Astrocyte (in vitro differentiated cells and primary cell): ENCODE measurements at regions not wholly inside any gene's neighbourhood (a gene's known extent, or its start where the extent isn't known, plus 50 kb on each side); places are given as distances from the start of the nearest gene placed in this dataset.

Experiments
- DNase-seq: peaks from one replicate; pipeline ENCODE4 v3.0.0-alpha.2; 2010; ENCODE audit warnings: low read depth
- FAIRE-seq: peaks from 2 replicates; lab custom pipeline; 2011; peaks lifted over from hg19 to GRCh38; lab: Jason Lieb, UNC
- H2AFZ ChIP-seq: 2 replicates; pipeline ENCODE4 v1.6.0; 2012; ENCODE audit warnings: low read depth, low read length, inconsistent platforms
- H3K27ac ChIP-seq: 2 replicates; pipeline ENCODE4 v1.5.1; 2011; ENCODE audit warnings: low read depth, low read length, inconsistent platforms
- H3K27me3 ChIP-seq: 2 replicates; pipeline ENCODE4 v1.6.0; 2011; ENCODE audit warnings: low read length, inconsistent platforms; ENCODE audit not compliant: insufficient read depth
- H3K36me3 ChIP-seq: 2 replicates; pipeline ENCODE4 v1.5.1; 2011; ENCODE audit warnings: low read length, inconsistent platforms; ENCODE audit not compliant: insufficient read depth
- H3K4me1 ChIP-seq: 2 replicates; pipeline ENCODE4 v1.5.1; 2011; ENCODE audit warnings: low read length, inconsistent platforms; ENCODE audit not compliant: insufficient read depth
- H3K4me2 ChIP-seq: 2 replicates; pipeline ENCODE4 v1.6.0; 2012; ENCODE audit warnings: low read length, inconsistent platforms
- H3K4me3 ChIP-seq: 2 replicates; pipeline ENCODE4 v1.5.1; 2011; ENCODE audit warnings: low read depth, mild to moderate bottlenecking, low read length, inconsistent platforms; ENCODE audit not compliant: insufficient read depth
- H3K79me2 ChIP-seq: 2 replicates; pipeline ENCODE4 v1.6.0; 2012; ENCODE audit warnings: mild to moderate bottlenecking, low read length, inconsistent platforms; ENCODE audit not compliant: insufficient read depth
- H3K9ac ChIP-seq: 2 replicates; pipeline ENCODE4 v1.6.0; 2012; ENCODE audit warnings: mild to moderate bottlenecking, low read length, inconsistent platforms
- H3K9me3 ChIP-seq: 2 replicates; pipeline ENCODE4 v1.5.1; 2012; ENCODE audit warnings: low read depth, mild to moderate bottlenecking, low read length, inconsistent platforms; ENCODE audit not compliant: insufficient read depth
- H4K20me1 ChIP-seq: 2 replicates; pipeline ENCODE4 v1.6.0; 2012; ENCODE audit warnings: low read length, inconsistent platforms; ENCODE audit not compliant: insufficient read depth
- H3K27ac Mint-ChIP-seq: one replicate; pipeline ENCODE4 v1.8.0; 2021; ENCODE audit warnings: mild to moderate bottlenecking, mixed read lengths; ENCODE audit not compliant: unreplicated experiment
- H3K27me3 Mint-ChIP-seq: one replicate; pipeline ENCODE4 v1.8.0; 2021; ENCODE audit warnings: low read depth, mixed read lengths; ENCODE audit not compliant: unreplicated experiment
- H3K36me3 Mint-ChIP-seq: one replicate; pipeline ENCODE4 v1.8.0; 2021; ENCODE audit warnings: low read depth, mixed read lengths; ENCODE audit not compliant: unreplicated experiment
- H3K4me1 Mint-ChIP-seq: one replicate; pipeline ENCODE4 v1.8.0; 2021; ENCODE audit warnings: low read depth, mixed read lengths; ENCODE audit not compliant: unreplicated experiment
- H3K4me3 Mint-ChIP-seq: one replicate; pipeline ENCODE4 v1.8.0; 2021; ENCODE audit warnings: mild to moderate bottlenecking, moderate library complexity, mixed read lengths; ENCODE audit not compliant: unreplicated experiment
- H3K9me3 Mint-ChIP-seq: one replicate; pipeline ENCODE4 v1.8.0; 2021; ENCODE audit warnings: mild to moderate bottlenecking, mixed read lengths; ENCODE audit not compliant: unreplicated experiment
- CTCF ChIP-seq: IDR thresholded peaks from 2 replicates; pipeline ENCODE4 v1.5.1; 2011; ENCODE audit warnings: low read depth, mild to moderate bottlenecking, inconsistent platforms, low read length, moderate library complexity; ENCODE audit not compliant: insufficient read depth
- EZH2 ChIP-seq: IDR thresholded peaks from 2 replicates; pipeline ENCODE4 v1.6.1; 2012; ENCODE audit warnings: mild to moderate bottlenecking, low read length, inconsistent platforms; ENCODE audit not compliant: insufficient read depth

- H3K79me2 ChIP-seq: peaks cover 79% of the 10 kb centered on the region
- Mint-ChIP-seq H3K4me1 (peaks cover 23% of the 10 kb centered on the region), H3K9me3 (peaks cover 2% of the 10 kb centered on the region), H3K27me3 (no peaks in the 10 kb centered on the region), H3K27ac (no peak overlapping the region), H3K36me3 (peaks cover 11% of the 10 kb centered on the region), H3K4me3 (no peak overlapping the region)
- no peak overlapping the region for H3K4me2 ChIP-seq
- FAIRE-seq (no peak), DNase-seq (no peak)
- H3K9me3 ChIP-seq: no peaks in the 10 kb centered on the region
- peaks cover 5% of the 10 kb centered on the region for H3K36me3 ChIP-seq
- H2AFZ ChIP-seq: no peak overlapping the region
- H3K9ac ChIP-seq: no peak overlapping the region
- H3K27me3 ChIP-seq: no peaks in the 10 kb centered on the region
- H3K4me1 ChIP-seq: peaks cover 45% of the 10 kb centered on the region
- H3K4me3 ChIP-seq: no peak overlapping the region
- no peak overlapping the region for H3K27ac ChIP-seq
- TF ChIP-seq EZH2: no peak
- no peak for TF ChIP-seq CTCF
- H4K20me1 ChIP-seq: peaks cover 67% of the 10 kb centered on the region
Observed at GRCh38 chr1:201701831-201702230, 127.1 kb upstream of the IPO9 start.

- Histone ChIP-seq H3K36me3 (peaks cover 5% of the 10 kb centered on the region), H3K27me3 (no peaks in the 10 kb centered on the region), H3K9me3 (no peaks in the 10 kb centered on the region), H3K4me2 (peak overlapping the region; percentile 43), H3K27ac (peak overlapping the region; percentile 20), H4K20me1 (peaks cover 67% of the 10 kb centered on the region), H3K4me1 (peaks cover 38% of the 10 kb centered on the region), H3K79me2 (peaks cover 79% of the 10 kb centered on the region), H2AFZ (no peak overlapping the region), H3K9ac (peak overlapping the region; percentile 32), H3K4me3 (no peak overlapping the region)
- Mint-ChIP-seq H3K9me3 (peaks cover 2% of the 10 kb centered on the region), H3K36me3 (peaks cover 11% of the 10 kb centered on the region), H3K4me1 (peaks cover 23% of the 10 kb centered on the region), H3K4me3 (no peak overlapping the region), H3K27ac (no peak overlapping the region), H3K27me3 (no peaks in the 10 kb centered on the region)
- DNase-seq: no peak
- FAIRE-seq: no peak
- TF ChIP-seq EZH2 (no peak), CTCF (no peak)
Observed at GRCh38 chr1:201702936-201703335, 126.0 kb upstream of the IPO9 start.

GRCh38 chr1:201703621-201704438 lies 125.1 kb upstream of the IPO9 start:
- Histone ChIP-seq H3K36me3 (peaks cover 5% of the 10 kb centered on the region), H3K27me3 (no peaks in the 10 kb centered on the region), H3K27ac (peak overlapping the region; percentile 20), H3K4me3 (no peak overlapping the region), H2AFZ (no peak overlapping the region), H3K79me2 (peaks cover 79% of the 10 kb centered on the region), H4K20me1 (peaks cover 66% of the 10 kb centered on the region), H3K9ac (peak overlapping the region; percentile 32), H3K4me2 (peak overlapping the region; percentile 43), H3K9me3 (no peaks in the 10 kb centered on the region), H3K4me1 (peaks cover 42% of the 10 kb centered on the region)
- Mint-ChIP-seq H3K4me3 (no peak overlapping the region), H3K36me3 (peaks cover 11% of the 10 kb centered on the region), H3K27me3 (no peaks in the 10 kb centered on the region), H3K27ac (no peak overlapping the region), H3K9me3 (peaks cover 2% of the 10 kb centered on the region), H3K4me1 (peaks cover 31% of the 10 kb centered on the region)
- DNase-seq (peak; percentile 54), FAIRE-seq (no peak)
- no peak for TF ChIP-seq EZH2
- TF ChIP-seq CTCF: peak; percentile 85
